ENCODE measurements at regions not wholly inside any gene's neighbourhood (a gene's known extent, or its start where the extent isn't known, plus 50 kb on each side); places are given as distances from the start of the nearest gene placed in this dataset.
"Not testable (repeated sequence)": the region's sequence is repeated elsewhere in the genome, so short reads cannot be mapped to it uniquely, and the experiment has no call there.

DNA sequence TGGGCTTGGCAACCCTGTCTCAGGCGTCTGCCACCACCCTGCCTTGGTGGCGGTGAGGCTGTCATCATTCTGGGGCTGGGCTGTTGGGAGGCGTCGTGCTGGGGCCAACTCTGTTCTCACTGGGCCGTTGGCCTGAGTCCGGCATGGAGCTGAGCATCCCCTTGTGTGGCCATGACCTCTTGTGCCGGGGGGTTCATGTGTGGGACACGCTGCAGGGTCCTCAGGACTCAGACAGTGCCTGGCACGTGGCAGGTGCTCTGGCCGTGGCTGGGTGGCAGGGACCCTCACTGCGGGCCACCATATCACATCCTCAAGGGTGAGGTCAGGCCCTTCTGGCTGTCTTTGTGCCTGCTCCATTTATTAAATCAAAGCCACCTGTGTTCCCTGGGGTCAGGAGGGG lies 197.4 kb downstream of the BANP start:
- not testable (repeated sequence) for DNase-seq

DNA sequence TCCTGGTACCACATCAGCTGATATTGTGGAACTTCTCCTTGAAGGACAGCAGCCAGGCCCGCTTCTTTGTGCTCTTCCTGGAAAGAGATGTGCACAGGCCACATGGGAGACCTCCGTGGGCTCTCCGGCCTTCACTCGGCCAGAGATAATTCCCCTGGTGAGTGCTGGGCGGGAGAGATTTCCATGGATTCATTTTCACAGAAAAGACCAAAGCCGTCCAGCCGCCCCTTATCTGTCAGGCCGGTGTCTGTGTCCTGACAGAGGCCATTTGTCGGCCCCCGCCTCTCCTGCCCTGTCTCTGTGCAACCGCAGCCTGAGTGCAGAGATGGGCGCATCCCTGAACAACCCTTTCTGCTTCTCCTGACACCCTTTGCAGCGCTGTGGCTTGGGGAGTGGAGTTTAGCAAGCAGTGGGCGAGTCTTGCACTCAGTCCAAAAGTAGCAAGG lies 197.9 kb downstream of the BANP start:
- DNase-seq, result not testable (repeated sequence)

DNA sequence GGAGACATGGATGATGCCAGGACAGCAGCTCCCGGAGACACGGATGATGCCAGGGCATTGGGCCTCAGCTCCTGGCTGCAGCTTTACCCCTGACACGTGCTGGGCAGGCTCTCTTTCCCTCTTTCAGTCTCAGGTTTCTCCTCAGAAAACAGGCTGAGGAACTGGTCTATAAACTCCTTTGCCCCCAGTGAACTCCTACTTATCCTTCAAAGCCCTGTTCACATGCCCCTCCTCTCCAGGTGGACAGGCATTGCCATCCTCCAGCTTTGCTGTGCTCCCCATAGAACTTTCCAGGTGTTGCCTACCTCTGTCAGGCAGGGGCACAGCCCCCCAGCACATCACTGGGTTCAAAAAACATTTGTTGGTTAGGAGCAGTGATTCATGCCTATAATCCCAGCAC lies 198.4 kb downstream of the BANP start:
- DNase-seq, result not testable (repeated sequence)

DNA sequence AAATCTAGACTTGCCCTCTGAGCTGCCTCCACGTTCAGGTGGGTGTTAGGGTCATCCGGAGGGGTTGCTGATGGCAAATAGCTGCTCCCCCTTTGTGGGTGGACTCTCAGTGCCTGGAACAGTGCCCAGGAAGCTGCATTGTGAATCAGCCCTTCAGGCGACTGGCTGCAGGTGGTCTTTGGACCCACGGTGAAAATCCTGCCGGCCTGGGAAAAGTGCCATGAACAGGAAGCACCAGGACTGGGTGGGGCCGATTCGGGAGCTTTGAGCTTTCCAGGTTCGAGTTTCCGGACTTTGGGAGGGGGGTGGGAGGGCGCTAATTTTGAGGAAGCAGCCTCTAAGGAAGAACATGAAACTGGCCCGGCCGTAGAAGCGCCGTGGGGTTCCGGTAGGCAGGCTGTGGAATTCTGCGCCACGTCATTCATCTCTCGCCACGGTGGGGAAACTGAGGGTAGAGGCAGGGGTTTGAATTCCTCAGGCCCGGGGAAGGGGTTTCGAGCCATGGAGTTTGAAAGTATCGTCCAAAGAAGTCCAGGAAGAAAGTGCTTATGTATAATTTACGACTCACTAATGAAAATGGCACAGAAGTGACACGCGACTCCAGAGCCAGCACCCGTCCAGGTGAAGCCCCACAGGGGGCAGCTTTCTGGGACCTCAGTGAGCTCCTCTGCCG lies 199.4 kb downstream of the BANP start:
- DNase-seq, result not testable (repeated sequence)

DNA sequence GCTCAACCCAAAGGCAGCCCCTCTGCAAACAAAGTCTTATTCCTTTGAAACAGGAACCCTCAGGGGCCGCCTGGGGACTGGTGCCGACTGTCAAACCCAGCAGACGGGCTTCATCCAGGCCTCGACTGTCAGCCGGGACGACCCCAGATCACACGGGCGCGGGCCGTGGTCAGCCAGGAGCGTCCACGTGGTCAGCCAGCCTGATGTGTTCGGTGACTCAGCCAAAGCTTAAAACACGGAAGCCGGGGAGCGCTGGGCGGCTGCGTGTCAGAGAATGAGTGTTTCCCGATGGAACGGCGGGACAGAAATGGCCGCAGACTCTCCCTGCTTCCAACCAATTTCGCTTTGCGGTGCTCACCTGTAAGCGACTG lies 199.9 kb downstream of the BANP start:
- DNase-seq, result not testable (repeated sequence)

DNA sequence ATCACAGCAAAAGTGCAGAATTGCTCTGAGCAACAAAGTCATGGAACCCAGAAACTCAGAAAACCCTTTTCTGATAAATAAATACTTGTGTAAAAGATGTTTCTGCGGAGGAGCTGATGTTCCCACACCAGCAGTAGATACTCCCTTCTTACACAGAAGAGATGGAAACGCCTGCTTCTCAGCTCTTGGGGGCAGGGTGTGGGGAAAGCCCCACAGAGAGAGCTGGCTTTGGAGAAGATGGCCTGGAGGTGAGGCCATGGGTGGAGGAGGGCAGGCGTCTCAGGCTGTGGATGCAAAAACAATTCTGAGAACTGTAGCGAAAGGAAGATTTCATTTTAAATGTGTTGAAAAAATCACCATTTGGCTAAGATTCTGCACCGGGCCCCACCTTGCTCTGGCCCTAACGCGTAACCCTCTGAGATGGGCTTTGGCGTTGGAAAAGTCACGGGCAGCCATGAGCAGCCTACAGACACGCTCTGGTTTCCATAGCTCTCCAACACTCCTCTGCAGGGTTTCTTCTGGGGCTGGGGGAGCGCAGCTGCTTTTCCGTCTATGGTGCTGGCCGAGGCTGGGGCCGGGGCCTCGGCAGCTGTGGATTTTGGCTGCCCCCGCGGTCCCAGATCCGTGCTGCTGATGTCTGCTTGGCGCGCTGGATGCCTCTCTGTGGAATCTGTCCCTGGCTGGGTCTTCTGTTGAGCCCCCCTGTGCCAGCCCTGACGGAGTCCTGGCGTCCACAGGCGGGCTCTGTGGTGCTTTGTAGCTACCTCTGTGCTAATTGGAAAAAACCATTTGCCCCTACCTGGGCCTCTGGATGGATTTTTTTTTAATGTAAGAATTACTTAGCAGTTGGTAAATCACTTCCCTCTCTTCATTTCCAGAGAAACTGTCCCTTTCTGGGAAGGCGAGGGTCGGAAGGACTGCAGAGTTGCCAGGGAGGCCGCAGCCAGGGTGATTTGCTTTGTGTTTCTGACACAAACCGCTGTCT lies 200.9 kb downstream of the BANP start:
- DNase-seq, result not testable (repeated sequence)

DNA sequence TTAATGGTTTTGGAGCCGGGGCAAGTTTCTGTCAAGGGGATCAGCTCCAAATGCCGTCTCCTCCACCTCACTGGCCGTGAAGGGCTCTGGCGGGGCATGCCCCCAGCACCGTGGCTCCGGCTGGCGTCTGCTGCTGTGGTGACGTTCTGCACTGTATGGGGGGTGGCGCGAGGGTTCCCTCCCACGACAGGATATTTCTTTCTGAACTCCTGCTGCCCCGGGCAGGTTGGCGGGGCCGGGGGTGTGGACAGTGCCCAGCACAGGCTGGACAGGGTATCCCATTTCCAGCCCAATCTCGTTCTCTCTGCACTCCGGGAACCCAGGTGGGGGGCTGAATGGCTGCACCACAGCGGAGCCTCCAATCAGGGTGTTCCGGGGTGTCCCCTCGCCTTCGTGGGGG lies 201.6 kb downstream of the BANP start:
- DNase-seq, result not testable (repeated sequence)

DNA sequence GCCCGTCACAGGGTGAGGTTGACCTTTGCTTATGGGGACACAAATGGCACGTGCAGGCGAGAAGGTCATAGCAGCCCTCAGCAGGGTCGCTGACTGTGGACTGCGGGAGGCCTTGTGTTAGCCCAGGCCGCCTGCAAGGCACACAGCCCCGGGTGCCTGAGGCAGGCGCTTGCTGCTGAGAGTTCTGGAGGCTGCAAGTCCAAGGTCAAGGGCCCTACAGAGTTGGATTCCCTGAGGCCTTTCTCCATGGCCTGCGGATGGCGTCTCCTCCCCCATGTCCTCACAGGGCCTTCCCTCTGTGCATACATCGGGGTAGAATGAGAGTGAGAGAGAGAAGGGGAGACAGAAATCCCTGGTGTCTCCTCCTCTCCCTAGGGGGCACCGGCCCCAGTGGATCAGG lies 202.3 kb downstream of the BANP start:
- not testable (repeated sequence) for DNase-seq

DNA sequence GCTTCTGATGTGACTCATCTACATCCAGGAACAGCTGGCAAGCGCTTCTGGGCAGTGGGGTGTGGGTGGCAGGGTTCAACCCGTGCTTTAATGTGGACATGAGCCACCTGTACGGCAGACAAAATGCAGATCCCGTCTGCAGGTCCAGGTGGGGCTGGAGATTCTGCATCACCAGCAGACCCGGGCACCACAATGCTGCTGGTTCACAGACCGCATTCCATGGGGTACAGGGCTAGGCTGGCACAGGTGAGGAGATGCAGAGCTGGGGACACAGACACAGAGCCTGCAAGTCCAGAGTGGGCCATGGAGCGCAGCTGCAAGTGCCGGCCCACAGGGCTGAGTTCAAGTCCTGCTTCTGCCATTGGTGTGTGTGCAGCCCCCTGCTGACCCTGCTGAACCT lies 203.7 kb downstream of the BANP start:
- not testable (repeated sequence) for DNase-seq

DNA sequence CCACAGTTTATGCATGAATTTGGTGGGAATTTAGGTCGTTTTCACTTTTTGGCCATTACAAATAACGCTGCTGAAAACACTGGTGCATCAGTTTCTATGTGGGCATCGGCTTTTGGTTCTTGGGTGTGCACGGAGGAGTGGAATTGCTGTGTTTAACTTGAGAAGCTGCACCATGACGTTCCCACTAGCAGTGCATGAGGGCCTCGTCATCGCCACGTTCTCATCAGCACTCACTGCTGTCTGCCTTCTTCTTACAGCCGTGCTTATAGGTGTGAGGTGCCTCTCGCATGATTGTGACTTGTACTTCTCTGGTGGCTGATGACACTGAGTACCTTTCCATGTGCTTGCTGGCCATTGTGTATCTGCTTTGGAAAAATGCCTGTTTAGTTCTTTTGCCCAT lies 204.4 kb downstream of the BANP start:
- not testable (repeated sequence) for DNase-seq

DNA sequence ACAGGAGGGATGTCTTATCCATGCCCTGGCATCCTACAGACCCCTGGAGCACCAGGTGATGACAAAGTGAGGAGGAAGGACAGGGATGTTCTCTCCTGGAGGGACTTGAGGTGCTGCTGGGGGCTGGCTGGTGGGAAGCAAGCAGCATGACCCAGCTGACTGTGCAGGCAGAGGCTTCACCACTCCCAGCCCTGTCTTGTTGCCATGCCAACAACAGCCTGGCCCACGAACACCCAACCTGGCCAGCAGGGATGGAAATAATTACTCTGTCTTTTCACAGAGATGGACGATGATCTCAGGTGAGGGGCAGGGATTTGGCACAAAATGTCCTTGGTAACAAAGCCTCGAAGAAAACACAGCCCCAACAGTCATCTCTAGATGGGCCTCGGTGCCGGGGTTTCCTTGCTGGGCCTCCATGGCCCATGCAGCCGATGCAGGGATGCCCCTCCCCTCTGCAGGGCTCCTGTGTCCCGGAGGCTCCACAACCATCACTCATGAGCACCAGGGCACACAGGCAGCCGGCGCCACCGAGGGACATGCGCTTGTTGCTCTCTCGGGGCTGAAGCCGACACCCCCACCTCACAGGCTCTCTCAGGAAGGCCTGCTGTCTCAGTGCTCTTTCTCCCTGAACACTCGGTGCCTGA lies 205.5 kb downstream of the BANP start:
- not testable (repeated sequence) for DNase-seq

DNA sequence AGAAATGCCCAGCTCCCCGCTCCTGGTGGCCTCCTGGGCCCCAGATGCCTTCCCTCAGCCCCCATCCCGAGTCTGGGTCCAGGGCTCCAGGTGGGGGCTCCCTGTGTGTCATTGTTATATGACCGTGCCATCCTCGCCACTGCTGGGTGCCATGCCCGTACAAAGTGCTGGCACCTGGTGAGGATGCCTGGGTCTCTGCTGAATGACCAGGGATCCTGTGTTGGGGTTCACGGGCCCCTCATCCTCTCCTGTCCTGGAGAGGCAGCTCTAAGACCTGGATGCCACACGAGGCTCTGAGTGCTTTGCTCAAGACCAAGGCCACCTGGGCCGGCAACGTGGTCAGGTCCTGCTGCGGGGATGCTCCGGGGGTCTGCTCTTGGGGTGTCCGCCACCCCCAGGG lies 206.5 kb downstream of the BANP start:
- not testable (repeated sequence) for DNase-seq

DNA sequence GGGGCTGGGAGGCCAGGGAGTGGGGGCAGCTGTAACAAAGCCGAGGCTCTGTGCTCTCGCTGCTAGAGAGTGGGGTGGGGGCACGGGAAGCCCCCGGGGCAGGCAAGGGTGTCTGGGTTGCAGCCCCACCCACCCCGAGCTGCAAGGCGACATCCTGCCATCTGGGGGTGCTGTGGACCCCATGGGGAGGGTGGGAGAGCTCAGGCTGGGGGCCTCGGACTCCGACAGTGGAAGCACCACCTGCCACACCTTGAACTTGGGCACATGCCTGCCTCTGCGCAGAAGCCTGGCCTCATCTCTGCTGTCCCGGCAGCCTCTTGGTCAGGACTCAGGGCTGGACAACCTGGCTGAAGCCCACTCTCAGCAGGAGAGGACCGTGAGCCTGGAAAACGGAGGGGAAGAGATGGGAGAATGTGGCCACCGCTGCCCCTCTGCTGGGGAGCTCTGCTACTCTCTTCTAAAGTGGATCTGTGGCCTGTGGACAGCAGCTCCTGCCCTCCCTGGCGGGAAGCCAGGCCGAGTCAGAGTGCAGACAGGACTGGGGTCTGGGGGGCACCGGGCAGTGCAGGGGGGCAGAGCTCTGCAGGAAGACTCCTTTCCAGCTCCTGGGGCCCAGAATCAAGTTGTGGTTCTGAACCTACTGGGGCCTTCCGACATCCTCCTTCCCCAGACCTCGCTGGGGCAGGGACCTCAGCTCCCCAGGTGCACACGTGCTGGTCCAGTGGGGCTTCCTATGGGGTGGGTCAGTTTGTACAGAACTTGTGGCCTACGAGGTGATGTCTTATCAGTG lies 207.2 kb downstream of the BANP start:
- DNase-seq, result not testable (repeated sequence)

DNA sequence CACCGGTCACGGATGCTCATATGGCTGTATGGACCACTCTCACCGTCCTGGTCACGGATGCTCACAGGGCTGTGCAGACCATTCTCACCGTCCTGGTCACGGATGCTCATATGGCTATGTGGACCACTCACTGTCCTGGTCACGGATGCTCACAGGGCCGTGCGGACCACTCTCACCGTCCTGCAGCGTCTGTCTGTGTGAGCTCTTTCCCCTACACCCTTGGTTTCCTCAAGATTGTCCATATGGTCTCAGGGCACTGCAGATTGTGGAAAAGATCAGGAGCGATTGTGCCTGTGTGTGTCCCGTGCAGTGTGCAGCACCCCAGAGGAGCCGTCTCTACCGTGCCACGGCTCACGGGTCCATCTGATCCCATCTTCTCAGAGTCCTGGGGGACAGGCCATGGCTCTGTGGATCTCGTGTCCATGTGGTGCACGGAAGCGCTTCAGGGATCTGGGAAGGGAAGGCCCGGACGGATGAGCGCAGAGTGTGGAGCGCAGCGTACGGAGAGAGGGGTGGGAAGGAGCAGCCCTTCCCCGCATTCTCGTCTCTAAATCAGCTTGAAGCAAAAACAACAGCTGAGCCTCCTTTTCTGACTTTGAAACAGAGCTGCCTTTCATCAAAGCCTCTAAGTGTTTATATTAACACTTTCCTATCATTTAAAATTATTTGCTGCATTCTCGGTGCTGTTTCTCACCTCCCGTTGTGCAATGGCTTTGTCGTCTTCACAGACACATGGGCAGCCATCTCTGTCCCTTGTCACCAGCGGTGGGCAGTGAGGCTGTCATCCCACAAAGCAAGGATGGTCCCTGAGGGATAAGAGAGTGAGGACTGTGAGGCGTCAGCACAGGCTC lies 208.0 kb downstream of the BANP start:
- not testable (repeated sequence) for DNase-seq

DNA sequence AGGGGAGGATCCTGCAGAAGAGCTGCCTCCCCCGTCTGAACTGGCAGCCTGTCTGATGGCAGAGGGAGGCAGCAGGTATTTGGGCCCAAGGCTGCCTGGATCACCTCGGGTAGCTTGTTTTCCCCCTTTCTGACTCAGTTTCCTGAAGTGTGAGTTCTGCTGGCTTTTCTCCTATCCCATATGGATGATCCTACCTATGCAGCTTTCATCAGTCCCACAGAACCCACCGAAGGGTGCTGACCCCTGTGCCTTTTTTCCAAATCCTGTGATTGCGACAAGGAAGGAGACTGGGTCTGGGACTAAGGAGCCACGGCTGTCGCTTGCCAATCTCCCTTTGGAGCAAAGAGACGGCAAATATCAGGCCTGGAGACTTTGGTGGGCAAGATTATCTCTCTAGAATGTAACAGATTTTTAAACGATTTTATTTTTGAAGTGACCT lies 208.7 kb downstream of the BANP start:
- DNase-seq, result not testable (repeated sequence)

DNA sequence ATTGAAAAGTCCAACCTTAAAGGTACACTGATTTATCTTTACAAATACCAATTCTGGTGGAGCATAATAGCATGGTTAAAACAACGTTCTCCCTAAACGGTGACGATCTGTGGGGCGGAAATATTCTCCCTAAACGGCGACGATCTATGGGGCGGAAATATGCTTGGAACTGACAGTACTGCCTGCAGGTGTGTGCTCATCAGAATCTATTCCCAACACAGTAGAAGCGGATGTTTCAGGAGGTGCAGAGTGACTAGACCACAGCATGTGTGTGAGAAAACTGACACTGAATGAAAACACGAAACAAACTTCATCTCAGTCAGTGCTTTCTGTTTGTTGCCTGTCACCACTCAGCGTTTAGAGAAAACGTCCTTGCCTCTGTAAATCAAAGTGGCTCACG lies 210.0 kb downstream of the BANP start:
- not testable (repeated sequence) for DNase-seq

DNA sequence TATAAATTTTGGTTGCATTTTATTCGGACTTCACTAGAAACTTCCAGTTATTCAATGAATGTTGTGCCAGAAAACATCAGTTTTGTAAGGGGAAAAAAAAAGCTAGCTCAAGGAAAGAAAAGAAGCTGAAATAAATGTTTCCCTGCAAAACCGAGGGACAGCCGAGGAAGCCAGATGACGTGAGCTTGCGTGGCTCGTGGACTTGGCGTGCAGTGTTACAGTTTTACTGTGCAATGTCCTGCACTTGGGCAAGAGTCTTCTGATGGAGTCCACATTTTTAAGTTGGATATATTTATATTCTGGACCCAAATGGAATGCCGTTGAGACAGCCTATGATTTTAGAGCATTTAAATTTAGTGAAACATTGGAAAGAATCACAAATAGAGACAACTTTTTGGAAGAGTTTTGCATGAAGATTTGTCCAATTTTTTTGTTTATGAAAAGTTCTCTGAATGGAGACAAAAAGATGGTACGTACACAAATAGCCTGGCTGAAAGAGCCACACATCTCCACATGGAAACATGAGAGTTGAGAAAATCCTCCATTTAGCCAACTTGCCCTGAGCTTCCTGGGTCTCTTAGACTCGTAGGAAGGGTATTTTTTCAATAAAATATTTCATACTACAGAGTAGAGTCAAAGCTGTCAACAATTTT lies 210.5 kb downstream of the BANP start:
- not testable (repeated sequence) for DNase-seq

DNA sequence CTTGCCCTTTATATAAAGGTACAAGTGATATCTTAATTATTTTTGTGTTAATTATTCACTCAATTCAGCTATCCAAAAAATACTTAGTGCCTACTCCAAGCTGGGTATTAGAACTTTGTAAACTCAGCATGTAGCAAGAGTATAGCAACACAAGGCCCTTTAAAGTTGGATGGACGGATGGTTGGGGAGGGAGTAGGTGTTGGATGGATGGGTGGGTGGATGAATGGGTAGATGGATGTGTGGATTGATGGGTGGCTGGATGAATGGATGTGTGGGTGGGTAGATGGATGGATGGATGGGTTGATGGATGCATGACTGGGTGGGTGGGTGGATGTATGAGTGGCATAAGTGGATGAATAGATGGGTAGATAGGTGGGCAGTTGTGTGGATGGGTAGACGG lies 211.5 kb downstream of the BANP start:
- not testable (repeated sequence) for DNase-seq

DNA sequence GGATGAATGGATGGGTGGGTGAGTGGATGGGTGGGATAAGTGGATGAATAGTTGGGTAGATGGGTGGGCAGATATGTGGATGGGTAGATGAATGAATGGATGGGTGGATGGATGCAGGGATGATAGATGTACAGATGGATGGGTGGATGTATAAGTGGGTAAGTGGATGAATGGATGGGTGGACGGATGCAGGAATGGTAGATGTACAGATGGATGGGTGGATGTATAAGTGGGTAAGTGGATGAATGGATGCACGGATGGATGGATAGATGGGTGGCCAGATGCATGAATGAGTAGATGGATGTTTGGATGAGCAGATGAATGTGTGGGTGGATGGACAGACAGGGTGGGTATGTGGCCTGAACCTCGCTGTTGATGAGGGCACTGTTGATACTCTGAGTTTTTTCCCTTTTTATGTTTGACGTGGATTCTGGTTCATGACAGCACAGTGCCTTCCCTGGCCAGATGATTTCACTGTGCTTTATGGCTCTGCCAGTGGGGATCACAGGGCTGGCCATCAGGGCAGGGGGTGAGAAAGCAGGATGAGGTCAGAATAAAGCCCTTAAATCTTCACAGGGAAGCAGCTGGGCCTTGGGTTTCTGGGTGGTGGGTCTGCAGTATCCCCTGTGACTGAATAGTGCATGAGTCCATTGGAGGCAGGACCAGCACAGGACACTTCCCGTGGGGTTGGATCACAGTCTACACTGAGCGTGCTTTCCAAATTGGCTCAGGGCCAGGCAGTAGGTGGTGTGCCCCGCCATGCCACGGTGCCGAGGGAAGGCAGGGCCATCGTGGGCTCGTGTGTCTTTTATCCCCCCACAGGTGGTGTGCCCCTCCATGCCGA lies 213.2 kb downstream of the BANP start:
- not testable (repeated sequence) for DNase-seq

DNA sequence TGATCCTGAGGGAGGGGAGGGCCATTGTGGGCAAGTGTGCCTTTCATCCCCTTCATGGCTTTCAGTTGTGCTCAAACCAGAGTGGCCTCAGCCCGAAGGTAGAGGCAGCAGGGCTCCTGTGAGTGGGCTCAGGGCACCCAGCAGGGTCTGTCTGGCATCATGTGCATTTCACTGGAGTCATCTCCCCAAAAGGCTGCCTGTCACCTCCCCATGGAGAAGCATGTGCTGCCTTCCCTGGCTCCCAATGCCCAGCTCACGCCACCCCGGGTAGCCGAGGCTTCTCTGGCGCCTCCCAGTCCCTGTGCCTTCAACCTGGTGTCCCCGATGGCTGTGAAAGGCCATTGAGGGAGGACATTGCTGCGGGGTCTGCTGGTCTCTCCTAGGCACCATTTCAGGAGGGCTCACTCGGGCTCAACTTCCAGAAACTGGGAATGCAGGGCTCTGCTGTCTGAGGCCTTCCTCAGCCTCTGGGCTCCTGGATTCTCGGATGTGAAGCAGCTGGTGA lies 213.9 kb downstream of the BANP start:
- not testable (repeated sequence) for DNase-seq
